Prostate gland (tissue), 2 donors: ENCODE measurements at regions not wholly inside any gene's neighbourhood (a gene's known extent, or its start where the extent isn't known, plus 50 kb on each side); places are given as distances from the start of the nearest gene placed in this dataset.

Experiments
- CTCF ChIP-seq, 4 experiments: fragments of 200-600 bp in 2 of 4; fragments of 450-650 bp in 2 of 4; sonication (generic) in 2 of 4; IDR thresholded peaks; 1 replicate in 3 of 4; 2 replicates in 1 of 4; pipeline ENCODE4 v1.5.1; 2016 to 2019; ENCODE audit warnings: antibody characterized with exemption in 4 of 4, mild to moderate bottlenecking in 2 of 4, moderate library complexity in 2 of 4
- POLR2AphosphoS5 ChIP-seq: sonication (generic); formaldehyde crosslinking; IDR thresholded peaks from one replicate; pipeline ENCODE4 v1.6.1; 2017; ENCODE audit warnings: antibody characterized with exemption

DNA sequence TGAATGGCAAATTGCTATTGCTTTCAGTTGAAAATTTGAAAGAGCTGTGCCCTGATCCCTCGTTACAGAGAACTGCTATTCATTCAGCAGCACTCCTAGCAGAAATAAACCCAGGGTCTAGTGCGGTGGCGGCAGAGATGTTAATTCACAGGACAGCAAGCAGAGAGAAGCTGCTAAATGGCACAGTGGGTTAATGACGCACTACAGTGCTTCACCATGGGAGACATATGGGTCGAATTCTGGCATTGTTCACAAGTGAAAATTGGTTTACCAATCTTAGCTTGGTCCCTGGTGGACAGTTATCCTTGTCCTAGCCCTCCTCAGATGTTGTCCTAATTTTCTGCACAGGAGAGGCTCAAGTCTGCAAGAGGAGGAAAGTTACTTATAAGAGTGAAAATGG lies 807.4 kb downstream of the TLE1 start:
- no peak for TF ChIP-seq POLR2AphosphoS5
- no peak for TF ChIP-seq CTCF (IDR thresholded peaks at IDR 0.05)
